Karpas-422 (cell line): ENCODE measurements at regions not wholly inside any gene's neighbourhood (a gene's known extent, or its start where the extent isn't known, plus 50 kb on each side); places are given as distances from the start of the nearest gene placed in this dataset.

Experiments used
- DNase-seq: peaks from one replicate; pipeline ENCODE4 v3.0.0-alpha.2; 2015
- H2AFZ ChIP-seq: fragments of 200-600 bp; sonication (generic); 2 replicates; pipeline ENCODE4 v1.6.1; 2014; ENCODE audit warnings: antibody characterized with exemption, low read length, mixed read lengths
- H3K27ac ChIP-seq: fragments of 200-600 bp; sonication (generic); 2 replicates; pipeline ENCODE4 v1.5.1; 2014; ENCODE audit warnings: mild to moderate bottlenecking, low read length, moderate library complexity
- H3K27me3 ChIP-seq: fragments of 200-600 bp; sonication (generic); 2 replicates; pipeline ENCODE4 v1.6.1; 2014; ENCODE audit warnings: low read length, mixed read lengths
- H3K36me3 ChIP-seq: fragments of 200-600 bp; sonication (generic); 2 replicates; pipeline ENCODE4 v1.6.1; 2014; ENCODE audit warnings: low read length, mixed read lengths; ENCODE audit not compliant: insufficient read depth
- H3K4me1 ChIP-seq: fragments of 200-600 bp; sonication (generic); 2 replicates; pipeline ENCODE4 v1.6.1; 2014; ENCODE audit warnings: mild to moderate bottlenecking, low read length, mixed read lengths
- H3K4me2 ChIP-seq: fragments of 200-600 bp; sonication (generic); 2 replicates; pipeline ENCODE4 v1.6.1; 2014; ENCODE audit warnings: low read length, low read depth, mild to moderate bottlenecking; ENCODE audit not compliant: poor library complexity, severe bottlenecking
- H3K4me3 ChIP-seq: fragments of 200-600 bp; sonication (generic); 2 replicates; pipeline ENCODE4 v1.5.1; 2014; ENCODE audit warnings: mild to moderate bottlenecking, antibody characterized with exemption, low read length, mixed read lengths
- H3K79me2 ChIP-seq: fragments of 200-600 bp; sonication (generic); 2 replicates; pipeline ENCODE4 v1.6.1; 2014; ENCODE audit warnings: mild to moderate bottlenecking, low read length, mixed read lengths
- H3K9ac ChIP-seq: fragments of 200-600 bp; sonication (generic); 2 replicates; pipeline ENCODE4 v1.6.0; 2014; ENCODE audit warnings: low read length
- H3K9me2 ChIP-seq: fragments of 200-600 bp; sonication (generic), shearing (Covaris generic); replicated peaks from 2 replicates; pipeline ENCODE4 v1.6.0; 2014; ENCODE audit warnings: mild to moderate bottlenecking, low read length, moderate library complexity; ENCODE audit not compliant: insufficient read depth
- H3K9me3 ChIP-seq: fragments of 300-700, 200-600 bp; sonication (generic); 2 replicates; pipeline ENCODE4 v1.6.1; 2014; ENCODE audit warnings: low read length, mixed read lengths
- H4K20me1 ChIP-seq: fragments of 200-600 bp; sonication (generic); 2 replicates; pipeline ENCODE4 v1.6.1; 2014; ENCODE audit warnings: mild to moderate bottlenecking, antibody characterized with exemption, low read length, low read depth; ENCODE audit not compliant: insufficient read depth

GRCh38 chr3:177946936-177947335 lies 589.3 kb upstream of the KCNMB2 start:
- no peaks in the 10 kb centered on the region for H3K27me3 ChIP-seq
- no peak overlapping the region for H3K4me2 ChIP-seq
- no peaks in the 10 kb centered on the region for H3K9me3 ChIP-seq
- no peak overlapping the region for H2AFZ ChIP-seq
- no peaks in the 10 kb centered on the region for H3K36me3 ChIP-seq
- H3K9ac ChIP-seq, result no peak overlapping the region
- no peak overlapping the region for H3K4me3 ChIP-seq
- no peaks in the 10 kb centered on the region for H3K79me2 ChIP-seq
- no peak for DNase-seq
- H4K20me1 ChIP-seq, result no peaks in the 10 kb centered on the region
- H3K4me1 ChIP-seq, result no peaks in the 10 kb centered on the region
- no peaks in the 10 kb centered on the region for H3K9me2 ChIP-seq
- H3K27ac ChIP-seq, result no peak overlapping the region

GRCh38 chr3:177947901-177948300 lies 588.3 kb upstream of the KCNMB2 start:
- DNase-seq, result no peak
- H3K79me2 ChIP-seq, result no peaks in the 10 kb centered on the region
- H3K9me3 ChIP-seq, result no peaks in the 10 kb centered on the region
- no peaks in the 10 kb centered on the region for H3K4me1 ChIP-seq
- no peak overlapping the region for H2AFZ ChIP-seq
- H3K4me2 ChIP-seq, result no peak overlapping the region
- no peaks in the 10 kb centered on the region for H3K36me3 ChIP-seq
- no peaks in the 10 kb centered on the region for H3K27me3 ChIP-seq
- H3K9ac ChIP-seq, result no peak overlapping the region
- no peak overlapping the region for H3K4me3 ChIP-seq
- no peak overlapping the region for H3K27ac ChIP-seq
- no peaks in the 10 kb centered on the region for H4K20me1 ChIP-seq
- H3K9me2 ChIP-seq, result no peaks in the 10 kb centered on the region

DNA sequence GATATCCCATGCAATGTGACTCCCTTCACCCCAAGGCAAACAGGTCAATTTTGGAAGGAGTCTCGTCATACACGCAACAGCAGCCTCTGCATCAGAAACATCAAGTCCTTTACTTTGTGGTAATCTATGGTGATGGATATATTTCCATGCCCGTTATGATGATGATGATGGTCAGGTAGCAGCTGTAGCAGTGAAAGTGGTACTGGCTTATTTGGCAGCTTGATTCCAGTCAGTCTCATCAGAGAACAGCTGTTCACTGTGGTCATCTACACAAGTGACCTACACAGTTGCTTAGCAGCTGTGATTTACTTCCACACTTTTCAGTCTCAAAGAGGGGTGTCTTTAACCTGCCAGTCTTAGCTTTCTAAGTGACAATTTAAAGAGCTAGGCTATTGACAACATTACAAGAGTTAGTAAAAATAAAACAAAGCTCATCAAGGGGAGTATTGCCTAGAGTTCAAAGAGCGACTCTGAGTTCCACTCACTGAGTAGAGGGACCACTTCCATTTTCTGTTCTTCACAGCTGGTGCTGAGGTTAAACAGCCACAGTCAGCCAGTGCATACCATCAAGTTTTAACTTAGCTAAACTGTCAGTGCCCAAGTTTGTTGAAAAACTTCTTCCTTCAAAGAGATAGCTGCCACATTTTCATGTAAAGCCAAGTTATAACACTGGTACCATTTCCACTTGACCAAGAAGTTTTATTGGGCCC lies 587.4 kb upstream of the KCNMB2 start:
- Histone ChIP-seq H3K9me2 (no peaks in the 10 kb centered on the region), H3K36me3 (no peaks in the 10 kb centered on the region), H2AFZ (no peak overlapping the region), H3K27me3 (no peaks in the 10 kb centered on the region), H3K4me1 (no peaks in the 10 kb centered on the region), H3K9me3 (no peaks in the 10 kb centered on the region), H3K4me3 (no peak overlapping the region), H3K9ac (no peak overlapping the region), H3K4me2 (no peak overlapping the region), H3K79me2 (no peaks in the 10 kb centered on the region), H3K27ac (no peak overlapping the region), H4K20me1 (no peaks in the 10 kb centered on the region)
- no peak for DNase-seq

DNA sequence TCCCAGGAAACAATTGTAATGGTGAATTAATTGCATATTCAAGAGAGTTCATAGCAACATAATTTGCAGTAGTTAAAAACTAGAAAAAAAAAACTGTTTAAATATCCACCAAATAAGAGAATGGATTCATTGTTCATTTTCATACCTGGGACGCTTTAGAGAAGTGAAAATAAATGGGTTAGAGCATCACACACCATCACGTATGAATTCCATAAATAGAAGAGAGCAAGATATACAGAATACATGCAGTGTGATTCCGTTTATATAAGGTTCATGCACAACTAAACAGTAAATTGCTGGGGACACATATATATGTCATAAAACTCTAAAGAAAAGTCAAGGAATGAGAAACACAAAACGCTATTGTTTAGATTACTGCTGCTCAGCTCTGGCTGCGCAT lies 577.0 kb upstream of the KCNMB2 start:
- no peak overlapping the region for H2AFZ ChIP-seq
- no peak for DNase-seq
- no peaks in the 10 kb centered on the region for H3K9me2 ChIP-seq
- H3K9ac ChIP-seq, result no peak overlapping the region
- no peak overlapping the region for H3K4me3 ChIP-seq
- no peaks in the 10 kb centered on the region for H4K20me1 ChIP-seq
- H3K79me2 ChIP-seq, result no peaks in the 10 kb centered on the region
- H3K27ac ChIP-seq, result no peak overlapping the region
- no peak overlapping the region for H3K4me2 ChIP-seq
- no peaks in the 10 kb centered on the region for H3K9me3 ChIP-seq
- no peaks in the 10 kb centered on the region for H3K4me1 ChIP-seq
- H3K27me3 ChIP-seq, result no peaks in the 10 kb centered on the region
- H3K36me3 ChIP-seq, result no peaks in the 10 kb centered on the region

GRCh38 chr3:177960014-177960413 lies 576.2 kb upstream of the KCNMB2 start:
- no peaks in the 10 kb centered on the region for H3K9me3 ChIP-seq
- no peaks in the 10 kb centered on the region for H3K36me3 ChIP-seq
- no peak overlapping the region for H3K9ac ChIP-seq
- no peaks in the 10 kb centered on the region for H3K4me1 ChIP-seq
- no peak overlapping the region for H2AFZ ChIP-seq
- no peak overlapping the region for H3K4me2 ChIP-seq
- H3K9me2 ChIP-seq, result no peaks in the 10 kb centered on the region
- no peak overlapping the region for H3K4me3 ChIP-seq
- no peaks in the 10 kb centered on the region for H3K27me3 ChIP-seq
- DNase-seq, result no peak
- H4K20me1 ChIP-seq, result no peaks in the 10 kb centered on the region
- no peaks in the 10 kb centered on the region for H3K79me2 ChIP-seq
- no peak overlapping the region for H3K27ac ChIP-seq

DNA sequence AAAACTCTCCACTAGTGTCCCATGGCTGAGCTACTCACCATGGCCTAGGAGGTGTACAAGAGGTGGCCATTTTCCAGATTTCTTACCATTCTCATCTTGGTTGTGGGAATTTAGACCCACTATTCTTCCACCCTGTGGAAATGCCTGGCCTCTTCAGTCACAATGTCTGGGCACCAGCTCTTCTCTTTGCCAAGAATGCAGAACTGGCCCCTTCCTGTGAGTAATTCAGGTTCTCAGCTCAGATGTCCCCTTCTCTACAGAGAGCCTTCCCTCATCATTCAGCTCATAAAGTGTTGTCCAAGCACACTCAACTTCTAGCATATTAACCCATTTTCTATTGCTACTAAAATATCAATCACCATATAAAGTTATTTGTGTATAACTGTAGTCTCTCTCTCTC lies 575.5 kb upstream of the KCNMB2 start:
- Histone ChIP-seq H3K79me2 (no peaks in the 10 kb centered on the region), H3K27ac (no peak overlapping the region), H3K27me3 (no peaks in the 10 kb centered on the region), H3K4me3 (no peak overlapping the region), H3K9me3 (no peaks in the 10 kb centered on the region), H3K9me2 (no peaks in the 10 kb centered on the region), H4K20me1 (no peaks in the 10 kb centered on the region), H3K9ac (no peak overlapping the region), H3K4me2 (no peak overlapping the region), H3K4me1 (no peaks in the 10 kb centered on the region), H2AFZ (no peak overlapping the region), H3K36me3 (no peaks in the 10 kb centered on the region)
- DNase-seq, result no peak

DNA sequence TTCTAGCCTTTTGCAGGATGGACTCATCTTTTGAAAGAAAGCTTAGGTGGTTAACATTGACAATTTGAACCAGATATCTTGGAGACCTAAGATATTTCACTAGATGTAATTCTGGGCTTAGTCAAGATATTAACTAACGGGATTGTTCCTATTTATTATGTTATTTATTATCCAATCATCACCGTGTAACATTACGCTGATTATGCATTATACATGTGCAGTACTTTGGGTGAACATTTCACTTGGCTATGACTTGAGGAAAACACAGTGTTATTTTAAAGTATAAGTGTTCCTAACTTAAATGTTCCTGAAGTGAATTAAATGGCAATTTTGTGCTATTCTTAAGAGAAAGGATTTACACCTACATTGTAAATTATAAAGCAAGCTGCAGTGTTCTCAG lies 574.5 kb upstream of the KCNMB2 start:
- Histone ChIP-seq H3K9me2 (0 out of 2 replicates have a peak, but pooled peaks cover under 1% of the 10 kb centered on the region), H2AFZ (no peak overlapping the region), H3K4me3 (no peak overlapping the region), H3K79me2 (no peaks in the 10 kb centered on the region), H3K4me2 (no peak overlapping the region), H3K27me3 (no peaks in the 10 kb centered on the region), H3K27ac (no peak overlapping the region), H3K9ac (no peak overlapping the region), H3K9me3 (0 out of 2 replicates have a peak, but pooled peaks cover 4% of the 10 kb centered on the region), H3K4me1 (no peaks in the 10 kb centered on the region), H4K20me1 (no peaks in the 10 kb centered on the region), H3K36me3 (no peaks in the 10 kb centered on the region)
- DNase-seq, result no peak

DNA sequence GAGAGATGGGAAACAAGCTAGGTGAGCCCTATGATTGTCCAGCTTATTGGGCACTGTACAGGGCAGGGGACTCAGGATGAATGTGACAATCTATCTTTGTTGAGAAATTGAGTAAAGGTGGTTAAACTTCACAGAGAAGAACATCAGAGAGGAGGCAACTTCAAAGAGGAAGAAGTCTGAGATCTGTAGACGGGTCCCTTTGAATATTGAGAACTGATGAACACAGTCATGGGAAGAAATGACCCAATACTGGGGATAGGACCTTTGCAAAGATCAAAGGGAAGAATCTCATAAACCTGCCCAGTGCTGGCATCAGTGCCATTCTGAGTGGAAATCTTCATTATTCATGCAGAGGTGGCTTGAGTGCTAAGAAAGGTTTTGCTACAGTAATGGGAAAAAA lies 569.7 kb upstream of the KCNMB2 start:
- no peaks in the 10 kb centered on the region for H3K4me1 ChIP-seq
- 0 out of 2 replicates have a peak, but pooled peaks cover 4% of the 10 kb centered on the region for H3K9me3 ChIP-seq
- H4K20me1 ChIP-seq, result no peaks in the 10 kb centered on the region

More for the DNA sequence above, 569.7 kb upstream of the KCNMB2 start:
- Histone ChIP-seq H2AFZ (no peak overlapping the region), H3K4me3 (no peak overlapping the region), H3K27me3 (no peaks in the 10 kb centered on the region), H3K79me2 (no peaks in the 10 kb centered on the region), H3K36me3 (no peaks in the 10 kb centered on the region), H3K4me2 (no peak overlapping the region), H3K27ac (no peak overlapping the region), H3K9me2 (0 out of 2 replicates have a peak, but pooled peaks cover 3% of the 10 kb centered on the region), H3K9ac (no peak overlapping the region)
- no peak for DNase-seq
